ENCODE measurements at regions not wholly inside any gene's neighbourhood (a gene's known extent, or its start where the extent isn't known, plus 50 kb on each side); places are given as distances from the start of the nearest gene placed in this dataset.
"Not testable (repeated sequence)": the region's sequence is repeated elsewhere in the genome, so short reads cannot be mapped to it uniquely, and the experiment has no call there.

DNA sequence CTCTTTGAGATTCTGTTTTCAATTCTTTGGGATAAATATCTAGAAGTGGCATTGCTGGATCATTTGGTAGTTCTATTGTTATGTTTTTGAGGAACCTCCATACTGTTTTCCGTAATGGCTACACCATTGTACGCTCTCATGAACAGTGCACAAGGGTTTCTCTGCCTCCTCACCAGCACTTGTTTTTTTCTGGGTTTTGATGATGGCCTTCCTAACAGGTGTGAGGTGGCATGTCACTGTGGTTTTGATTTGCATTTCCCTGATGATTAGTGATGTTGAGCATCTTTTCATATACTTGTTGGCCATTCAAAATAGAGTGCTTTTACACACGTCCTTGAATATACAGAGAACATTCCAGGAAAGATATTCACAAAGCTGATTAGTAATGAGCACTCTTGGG lies 86.8 kb upstream of the ADORA2B start:
- CTCF ChIA-PET, result not testable (repeated sequence)

DNA sequence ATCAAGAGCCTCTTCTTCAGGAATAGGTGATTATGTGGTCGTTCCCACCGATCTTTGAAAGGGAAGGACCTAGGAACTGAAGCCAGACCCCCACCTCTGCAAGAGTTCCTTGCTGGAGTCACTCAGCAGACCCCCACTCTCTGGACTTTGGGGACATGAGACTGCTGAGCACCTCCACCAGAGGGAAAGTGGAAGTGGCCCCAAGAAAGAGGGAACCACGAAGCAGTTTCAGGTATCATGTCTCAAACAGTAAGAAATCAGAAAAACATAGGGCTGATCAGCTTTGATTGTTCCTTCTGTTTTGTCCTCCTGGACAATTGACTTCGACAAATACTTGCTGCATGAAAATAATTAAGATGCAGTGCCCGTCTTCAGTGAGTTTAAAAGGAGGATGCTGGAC lies 84.2 kb upstream of the ADORA2B start:
- CTCF ChIA-PET, POLR2A ChIA-PET: not testable (repeated sequence)

More for the DNA sequence above, 86.8 kb upstream of the ADORA2B start:
- POLR2A ChIA-PET, result not testable (repeated sequence)

DNA sequence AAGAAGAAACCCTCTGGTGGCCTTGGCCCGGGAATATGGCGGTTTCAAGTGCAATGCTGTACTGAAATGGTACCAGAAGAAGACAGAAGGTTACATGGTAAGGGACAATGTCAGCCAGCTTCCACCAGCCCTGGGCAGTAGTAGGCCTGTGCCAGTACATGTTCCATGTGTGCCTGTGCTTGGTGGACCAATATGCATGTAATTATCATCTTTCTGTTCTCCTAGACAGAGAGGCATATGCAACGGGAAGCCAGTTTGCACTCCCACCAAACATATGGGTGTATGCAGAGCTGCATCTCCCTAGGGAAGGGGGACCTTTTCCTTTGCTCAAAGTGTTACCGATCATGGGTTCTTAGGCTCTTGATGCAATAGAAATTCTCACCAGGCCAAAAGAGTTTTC lies 80.9 kb upstream of the ADORA2B start:
- CTCF ChIA-PET, POLR2A ChIA-PET: not testable (repeated sequence)

DNA sequence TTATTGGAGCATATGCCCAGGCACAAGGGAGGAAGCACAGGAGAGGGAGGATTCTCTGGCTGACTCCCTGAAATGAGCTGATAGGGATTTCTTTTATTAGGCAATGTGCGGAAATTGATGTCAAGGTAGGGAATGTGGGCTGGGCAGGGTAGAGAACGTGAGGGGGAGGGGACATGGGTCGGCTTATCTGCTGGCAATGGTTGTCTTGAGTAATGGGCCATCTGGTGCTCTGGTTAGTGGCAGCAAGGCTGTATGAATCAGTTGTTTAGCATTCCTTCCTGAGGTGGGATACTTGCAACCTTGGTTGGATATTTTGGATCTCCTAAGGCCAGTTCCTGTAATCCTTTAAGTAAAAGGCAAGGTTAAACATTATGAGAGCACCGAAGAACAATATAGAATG lies 80.5 kb upstream of the ADORA2B start:
- POLR2A ChIA-PET, CTCF ChIA-PET: not testable (repeated sequence)

DNA sequence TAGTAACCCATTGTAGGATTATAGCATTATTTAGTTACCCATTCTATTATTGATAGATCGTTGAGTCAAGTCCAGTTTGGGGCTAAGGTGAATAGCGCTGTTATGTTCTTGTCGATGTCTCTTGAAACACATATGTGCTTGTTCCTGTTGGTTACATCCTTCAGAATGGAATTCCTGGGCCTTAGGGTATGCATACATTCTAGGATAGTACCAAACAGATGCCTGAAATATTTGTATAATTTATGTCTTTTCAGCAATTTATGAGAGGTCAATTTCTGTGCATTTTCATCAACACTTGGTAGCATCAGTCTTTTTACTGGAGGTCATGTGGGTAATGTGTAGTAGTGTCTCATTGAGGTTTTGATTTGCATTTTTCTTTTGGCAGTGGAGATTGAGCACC lies 78.9 kb upstream of the ADORA2B start:
- POLR2A ChIA-PET, result not testable (repeated sequence)

DNA sequence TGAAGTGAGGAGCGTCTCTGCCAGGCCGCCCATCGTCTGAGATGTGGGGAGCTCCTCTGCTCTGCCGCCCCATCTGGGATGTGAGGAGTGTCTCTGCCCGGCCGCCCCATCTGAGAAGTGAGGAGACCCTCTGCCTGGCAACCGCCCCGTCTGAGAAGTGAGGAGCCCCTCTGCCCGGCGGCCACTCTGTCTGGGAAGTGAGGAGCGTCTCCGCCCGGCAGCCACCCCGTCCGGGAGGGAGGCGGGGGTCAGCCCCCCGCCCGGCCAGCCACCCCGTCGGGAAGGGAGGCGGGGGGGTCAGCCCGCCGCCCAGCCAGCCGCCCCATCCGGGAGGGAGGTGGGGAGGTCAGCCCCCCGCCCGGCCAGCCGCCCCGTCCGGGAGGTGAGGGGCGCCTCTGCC lies 77.6 kb upstream of the ADORA2B start:
- POLR2A ChIA-PET, CTCF ChIA-PET: not testable (repeated sequence)

More for the DNA sequence above, 78.9 kb upstream of the ADORA2B start:
- CTCF ChIA-PET, result not testable (repeated sequence)

DNA sequence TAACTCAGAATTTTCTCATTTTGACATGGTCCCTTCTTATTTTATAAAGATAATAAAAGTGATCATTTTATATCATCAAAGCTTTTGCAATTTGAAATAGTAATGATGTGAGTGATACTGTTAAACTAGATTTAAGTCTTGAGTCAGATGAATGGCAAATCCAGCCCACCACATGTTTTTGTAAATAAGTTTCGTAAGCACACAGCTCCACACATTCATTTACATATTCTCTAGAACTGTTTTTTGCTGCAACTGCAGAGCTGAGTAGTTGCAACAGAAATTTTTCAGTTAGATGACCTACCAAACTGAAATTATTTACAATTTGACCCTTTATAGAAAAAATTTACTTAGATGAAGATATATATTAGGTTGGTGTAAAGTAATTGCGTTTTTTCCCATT lies 75.1 kb upstream of the ADORA2B start:
- CTCF ChIA-PET, POLR2A ChIA-PET: not testable (repeated sequence)

DNA sequence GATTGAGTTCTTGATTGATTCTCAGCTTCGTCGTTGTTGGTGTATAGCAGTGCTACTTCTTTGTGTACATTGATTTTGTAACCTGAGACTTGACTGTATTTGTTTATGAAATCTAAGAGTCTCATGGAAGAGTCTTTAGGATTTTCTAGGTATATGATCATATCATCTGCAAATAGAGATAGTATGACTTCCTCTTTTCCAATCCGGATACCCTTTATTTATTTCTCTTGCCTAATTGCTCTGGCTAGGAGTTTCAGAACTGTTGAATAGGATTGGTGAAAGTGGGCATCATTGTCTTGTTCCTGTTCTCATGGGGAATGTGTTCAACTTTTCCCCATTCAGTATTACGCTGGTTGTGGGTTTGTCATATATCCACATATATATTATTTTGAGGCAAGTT lies 72.3 kb upstream of the ADORA2B start:
- CTCF ChIA-PET, POLR2A ChIA-PET: not testable (repeated sequence)

DNA sequence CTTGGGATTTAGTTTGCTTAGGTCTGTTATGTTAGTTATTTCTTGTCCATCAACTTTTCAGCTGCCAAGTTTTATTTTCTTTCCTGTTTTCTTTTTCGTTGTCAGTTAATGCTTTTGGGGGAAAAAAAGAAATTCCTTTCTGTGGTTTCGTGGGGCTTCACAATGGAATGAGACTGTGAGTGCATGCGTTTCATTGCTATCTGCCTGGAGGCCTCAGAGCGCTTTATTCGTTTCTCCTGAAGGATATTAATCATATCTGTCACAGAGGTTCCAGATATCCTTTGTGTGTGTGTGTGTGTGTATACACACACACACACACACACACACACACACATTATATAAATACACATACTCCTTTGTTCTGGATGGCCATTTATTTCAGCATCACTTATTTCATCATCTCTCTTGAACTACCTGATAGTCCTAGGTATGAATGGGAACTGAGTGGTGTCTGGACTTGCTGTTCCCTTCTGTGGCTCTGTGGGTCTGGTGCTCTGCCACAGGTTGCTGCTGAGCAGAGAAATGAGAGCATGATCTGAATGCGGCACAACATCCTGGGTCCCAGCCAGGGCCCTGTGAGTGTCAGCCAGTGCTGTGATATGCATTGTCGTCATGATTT lies 66.9 kb upstream of the ADORA2B start:
- CTCF ChIA-PET, POLR2A ChIA-PET: not testable (repeated sequence)

DNA sequence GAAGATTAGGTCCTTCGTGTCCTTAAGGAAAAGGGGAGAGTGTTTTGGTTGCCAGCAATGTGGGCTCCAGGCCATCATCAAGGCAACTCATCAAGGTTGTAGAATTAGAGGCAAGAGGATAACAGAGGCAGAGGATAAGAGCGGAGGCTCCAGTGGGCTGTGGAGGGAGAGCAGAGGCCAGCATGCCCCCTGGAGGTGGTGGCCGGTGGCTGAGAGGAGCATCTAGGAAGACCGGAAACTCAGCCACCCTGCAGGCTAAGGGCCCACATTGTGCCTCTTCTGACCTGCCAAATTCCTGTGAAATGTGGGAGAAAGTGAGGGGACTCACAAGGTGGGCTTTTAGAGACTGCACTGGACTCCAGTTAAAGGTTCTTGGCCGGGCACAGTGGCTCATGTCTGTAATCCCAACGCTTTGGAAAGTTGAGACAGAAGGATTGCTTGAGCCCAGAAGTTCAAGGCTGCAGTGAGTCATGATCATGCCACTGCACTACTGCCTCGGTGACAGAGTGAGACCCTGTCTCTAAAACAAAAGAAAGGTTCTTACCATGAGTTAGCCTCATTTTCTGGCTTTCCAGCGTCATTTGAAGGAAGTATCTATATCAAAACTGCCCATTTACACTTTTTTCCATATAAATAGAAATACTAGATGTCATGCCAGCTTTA lies 62.7 kb upstream of the ADORA2B start:
- ChIA-PET POLR2A (no interaction called here), CTCF (no interaction called here)

DNA sequence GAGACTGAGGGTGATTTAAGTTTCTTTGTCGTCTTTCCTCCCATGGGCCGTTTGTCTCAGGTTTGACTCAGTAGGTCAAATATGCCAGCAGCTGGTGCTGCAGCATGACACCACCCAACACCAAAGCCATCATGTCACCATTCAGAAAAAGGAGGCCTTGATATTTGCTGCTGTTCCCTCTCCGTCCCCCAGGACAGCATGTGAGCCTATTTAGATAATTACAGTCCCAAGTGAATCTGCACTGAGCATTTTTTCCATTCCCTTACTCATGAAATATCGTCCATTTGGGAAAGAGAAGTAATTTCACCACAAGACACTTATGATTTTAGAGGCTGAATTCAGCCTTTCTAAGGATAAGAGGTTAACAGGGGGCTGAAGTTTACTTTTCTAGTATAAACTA lies 62.2 kb upstream of the ADORA2B start:
- ChIA-PET POLR2A (no interaction called here), CTCF (no interaction called here)

DNA sequence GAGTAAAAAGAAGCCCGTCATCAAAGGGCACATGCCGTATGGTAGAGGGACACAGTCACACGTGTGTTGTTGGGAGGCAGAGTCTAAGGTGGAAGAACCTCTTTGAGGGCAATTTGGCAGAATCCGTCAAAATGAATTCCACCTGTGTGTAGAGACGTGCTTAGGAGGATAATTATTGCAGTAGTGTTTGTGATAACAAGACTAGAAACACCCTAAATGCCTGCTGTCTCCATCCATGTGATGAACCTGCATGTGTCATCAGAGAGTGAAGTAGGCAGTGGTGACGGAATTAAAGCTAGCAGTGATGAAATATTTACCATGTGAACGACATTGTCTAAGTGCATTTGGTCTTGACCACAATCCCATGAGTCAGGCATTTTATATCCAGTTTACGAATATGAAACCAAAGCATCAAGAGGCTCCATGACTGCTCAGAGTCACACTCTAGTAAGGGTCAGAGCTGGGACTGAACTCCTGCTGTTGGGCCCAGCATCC lies 61.3 kb upstream of the ADORA2B start:
- CTCF ChIA-PET, result no interaction called here
- POLR2A ChIA-PET, result no interaction called here

DNA sequence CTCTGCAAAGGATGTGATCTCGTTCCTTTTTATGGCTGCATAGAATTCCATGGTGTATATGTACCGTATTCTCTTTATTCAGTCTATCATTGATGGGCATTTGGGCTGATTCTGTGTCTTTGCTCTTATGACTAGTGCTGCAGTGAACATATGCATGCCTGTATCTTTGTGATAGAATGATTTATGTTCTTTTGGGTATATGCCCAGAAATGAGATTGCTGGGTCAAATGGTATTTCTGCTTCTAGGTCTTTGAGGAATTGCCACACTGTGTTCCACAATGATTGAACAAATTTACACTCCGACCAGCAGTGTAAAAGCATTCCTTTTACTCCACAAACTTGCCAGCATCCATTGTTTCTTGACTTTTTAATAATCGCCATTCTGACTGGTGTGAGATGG lies 60.2 kb upstream of the ADORA2B start:
- POLR2A ChIA-PET, result no interaction called here
- CTCF ChIA-PET, result no interaction called here

DNA sequence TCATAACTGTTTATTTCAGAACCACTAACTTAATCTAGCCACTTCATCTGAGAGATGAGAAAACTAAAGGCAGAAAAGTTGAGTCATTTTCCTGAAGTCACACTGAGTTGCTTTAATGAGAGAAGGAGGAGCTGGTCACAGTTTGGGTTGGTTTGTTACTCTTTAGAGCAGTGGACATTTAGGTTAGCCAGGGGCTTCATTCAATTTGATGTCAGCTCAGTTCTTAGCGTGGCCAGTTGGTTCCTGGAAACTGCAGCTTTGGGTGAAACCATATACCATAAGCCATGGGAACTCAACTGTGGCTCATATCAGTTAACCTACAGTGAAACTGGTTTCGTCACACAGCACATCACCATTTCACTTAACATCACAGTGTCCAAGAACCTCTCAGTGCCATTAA lies 59.2 kb upstream of the ADORA2B start:
- ChIA-PET POLR2A (interaction anchor here (0.7 kb wide), 2 partner anchors 558 to 1446 kb away, joined by 3 read pairs; no protein-coding TSS in a partner anchor), CTCF (no interaction called here)

DNA sequence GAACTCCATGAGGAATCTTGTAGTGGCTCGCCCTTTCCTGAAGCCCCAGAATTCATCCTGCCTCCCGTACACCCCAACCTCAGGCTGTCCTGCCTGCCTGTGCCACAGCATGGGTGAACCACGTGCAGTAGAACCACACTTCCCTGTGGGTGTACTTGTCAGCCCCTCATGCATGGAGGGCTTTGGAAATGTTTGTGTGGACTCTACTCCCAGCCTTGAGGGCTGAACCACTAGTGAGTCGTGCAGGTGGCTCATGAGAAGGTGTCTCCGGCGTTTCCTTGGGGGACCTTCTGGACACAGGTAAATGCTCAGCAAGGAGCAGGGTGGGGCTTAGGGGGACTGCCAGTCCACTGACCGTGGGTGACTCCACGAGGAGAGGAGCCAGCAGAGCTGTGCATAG lies 58.7 kb upstream of the ADORA2B start:
- ChIA-PET POLR2A (interaction anchor here (0.7 kb wide), 2 partner anchors 558 to 1447 kb away, joined by 3 read pairs; no protein-coding TSS in a partner anchor), CTCF (no interaction called here)

DNA sequence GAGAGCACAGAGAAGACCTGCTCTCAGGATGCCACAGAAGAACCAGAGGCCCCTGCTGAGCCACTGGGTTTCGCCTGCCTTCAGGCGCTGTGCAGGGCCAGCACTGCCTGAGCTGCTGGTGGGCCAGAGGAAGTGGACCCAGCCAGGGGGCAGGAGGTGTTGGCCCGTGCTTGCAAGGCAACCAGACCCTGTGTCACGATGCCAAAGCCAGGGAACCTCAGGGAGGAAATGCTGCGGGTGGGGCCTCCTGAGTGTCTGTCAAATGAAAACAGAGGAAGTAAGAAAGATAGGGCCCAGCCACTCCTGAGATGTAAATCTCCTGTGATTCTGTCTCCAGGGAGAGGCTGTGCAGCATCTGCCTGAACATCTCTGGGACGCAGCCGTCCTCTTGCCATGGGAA lies 58.1 kb upstream of the ADORA2B start:
- CTCF ChIA-PET, result no interaction called here
- POLR2A ChIA-PET, result no interaction called here

DNA sequence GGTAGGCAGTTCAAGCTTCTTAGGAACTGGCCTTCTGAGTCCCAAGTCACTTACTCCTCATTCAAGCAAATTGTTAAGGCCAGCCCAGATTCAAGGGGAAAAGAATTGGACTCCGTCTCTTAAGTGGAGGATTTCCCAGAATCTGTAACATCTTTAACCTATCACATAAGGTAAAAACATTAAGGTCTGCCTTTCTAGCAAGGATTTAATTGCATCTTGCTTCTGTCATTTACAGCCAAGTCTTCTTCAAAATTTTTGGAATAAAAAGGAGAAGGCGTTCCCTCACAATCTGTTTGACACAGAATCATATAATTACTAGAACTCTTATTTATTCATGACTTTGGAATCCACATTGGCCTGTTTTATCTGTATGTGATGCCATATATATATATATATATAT lies 56.5 kb upstream of the ADORA2B start:
- POLR2A ChIA-PET, result no interaction called here
- CTCF ChIA-PET, result no interaction called here

DNA sequence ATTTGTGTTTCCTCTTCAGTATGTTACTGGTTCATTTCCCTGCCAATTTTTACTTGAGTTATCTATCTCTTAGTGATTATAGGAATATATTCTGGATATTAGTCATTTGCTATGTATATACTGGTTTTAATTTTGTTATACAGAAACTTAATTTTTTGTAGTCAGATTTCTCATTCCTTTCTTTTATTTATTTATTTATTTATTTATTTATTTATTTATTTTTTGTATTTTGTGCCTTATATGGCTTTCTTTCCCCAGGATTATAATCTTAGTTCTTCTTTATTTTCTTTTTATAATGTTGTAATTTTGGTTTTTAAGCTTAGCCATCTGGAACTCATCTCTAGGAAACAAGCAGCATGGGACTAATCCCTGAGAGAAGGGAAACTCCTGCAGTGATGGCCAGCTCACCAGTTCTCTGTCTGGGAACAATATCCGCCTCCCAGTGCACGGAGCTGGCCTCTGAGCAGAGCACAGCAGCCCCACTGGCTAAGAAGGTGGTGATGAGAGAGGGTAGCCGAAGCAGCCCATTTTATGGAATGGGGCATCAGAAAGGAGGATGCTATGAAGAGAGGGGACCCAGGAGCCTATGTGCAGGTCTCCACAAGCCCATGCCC lies 54.5 kb upstream of the ADORA2B start:
- ChIA-PET POLR2A (no interaction called here), CTCF (no interaction called here)

DNA sequence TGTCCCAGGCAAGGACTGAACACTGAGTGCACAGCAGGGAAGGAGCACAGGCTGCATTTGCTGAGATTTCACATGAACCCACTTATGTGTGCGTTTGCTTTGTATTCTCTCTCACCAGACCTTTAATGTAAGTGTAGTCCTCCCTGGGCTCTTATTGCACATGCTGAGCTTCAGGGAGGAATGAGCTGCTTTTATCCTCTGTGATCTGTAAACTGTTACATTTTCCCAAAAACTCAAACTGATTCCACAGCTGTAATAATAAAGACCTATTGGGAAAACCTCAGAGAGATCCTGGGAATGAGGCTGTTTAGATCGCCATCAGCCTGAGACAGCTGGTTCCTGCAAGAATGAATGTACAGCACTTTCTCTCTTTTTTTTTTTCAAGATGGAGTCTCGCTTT lies 53.6 kb upstream of the ADORA2B start:
- CTCF ChIA-PET, result no interaction called here
- POLR2A ChIA-PET, result no interaction called here

DNA sequence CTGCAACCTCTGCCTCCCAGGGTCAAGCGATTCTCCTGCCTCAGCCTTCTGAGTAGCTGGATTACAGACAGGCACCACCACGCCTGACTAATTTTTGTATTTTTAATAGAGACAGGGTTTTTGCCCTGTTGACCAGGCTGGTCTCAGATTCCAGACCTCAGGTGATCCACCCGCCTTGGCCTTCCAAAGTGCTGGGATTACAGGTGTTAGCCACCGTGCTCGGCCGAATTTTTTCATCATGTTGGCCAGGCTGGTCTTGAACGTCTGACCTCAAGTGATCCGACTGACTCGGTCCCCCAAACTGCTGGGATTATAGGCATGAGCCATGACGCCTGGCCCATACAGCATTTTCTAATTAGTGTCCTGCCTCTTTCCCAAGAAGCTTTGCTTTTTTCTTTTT lies 52.7 kb upstream of the ADORA2B start:
- ChIA-PET POLR2A (no interaction called here), CTCF (no interaction called here)

DNA sequence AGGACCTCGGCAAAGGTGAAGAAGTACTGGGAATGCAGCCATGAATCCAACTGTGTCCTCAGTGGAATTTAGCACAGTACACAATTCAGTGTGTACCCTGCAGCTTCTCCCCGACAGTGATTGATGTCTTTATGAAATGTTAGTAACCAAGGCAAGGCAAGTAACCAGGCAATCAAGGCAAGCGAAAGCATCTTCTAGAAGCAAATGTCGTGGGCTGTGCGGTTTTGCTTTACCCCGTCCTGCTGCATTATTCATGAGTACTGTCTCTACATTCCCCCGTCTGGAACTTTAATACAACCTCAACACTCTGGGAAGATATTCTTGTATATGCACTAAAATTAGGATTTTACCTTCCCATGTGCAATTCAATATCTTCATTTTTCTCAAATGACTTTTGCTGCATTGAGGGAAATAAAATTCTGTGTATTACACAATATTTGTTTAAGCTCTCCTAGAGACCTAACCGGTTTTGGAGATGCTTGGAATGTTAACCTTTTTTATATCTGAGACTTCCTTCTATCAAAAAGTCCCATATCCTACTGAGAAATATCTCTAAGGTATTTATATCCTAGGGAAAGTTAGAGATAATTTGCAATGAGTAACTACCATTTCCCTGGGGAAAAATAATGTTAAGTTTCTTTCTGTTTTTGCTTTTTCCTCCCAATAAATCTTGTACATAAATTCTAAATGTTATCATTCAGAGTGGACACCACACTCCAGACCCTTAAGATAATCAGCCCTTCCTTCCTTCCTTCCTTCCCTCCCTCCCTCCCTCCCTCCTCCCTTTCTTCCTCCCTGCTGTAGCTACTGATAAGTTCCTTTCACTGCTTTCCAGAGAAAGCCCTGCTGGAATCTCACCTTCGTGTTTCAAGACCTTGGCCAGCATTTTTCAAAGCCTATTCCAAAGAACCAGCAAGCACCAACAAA lies 51.9 kb upstream of the ADORA2B start:
- ChIA-PET CTCF (no interaction called here), POLR2A (no interaction called here)

Measured in activated CD8-positive, alpha-beta memory T cell treated with anti-CD3 and anti-CD28 coated beads for 36 hours (primary cell).